Activated T-helper 1 cell treated with anti-CD3 and anti-CD28 coated beads, Interleukin-12 subunit alpha, Interleukin-12 subunit beta, Interleukin-2, Interleukin-4 antibody, amounts not matched to agents 30 ng/mL and 10 ng/mL and 1 ng/mL, durations not matched to agents 14 hours and 24 hours and 36 hours (primary cell): ENCODE measurements at regions not wholly inside any gene's neighbourhood (a gene's known extent, or its start where the extent isn't known, plus 50 kb on each side); places are given as distances from the start of the nearest gene placed in this dataset.

Source experiments
- DNase-seq: peaks from one replicate; pipeline ENCODE4 v3.0.0; 2021; ENCODE audit warnings: low spot score
- H3K27ac Mint-ChIP-seq: one replicate; pipeline ENCODE4 v1.8.0; 2021; ENCODE audit warnings: mild to moderate bottlenecking, mixed read lengths
- H3K27me3 Mint-ChIP-seq: one replicate; pipeline ENCODE4 v1.8.0; 2022; ENCODE audit warnings: mild to moderate bottlenecking, moderate library complexity, mixed read lengths; ENCODE audit not compliant: insufficient read depth
- H3K36me3 Mint-ChIP-seq: one replicate; pipeline ENCODE4 v1.8.0; 2021; ENCODE audit warnings: low read depth, mixed read lengths
- H3K4me1 Mint-ChIP-seq: one replicate; pipeline ENCODE4 v1.8.0; 2021; ENCODE audit warnings: low read depth, mixed read lengths
- H3K4me3 Mint-ChIP-seq: one replicate; pipeline ENCODE4 v1.8.0; 2021; ENCODE audit warnings: mild to moderate bottlenecking, moderate library complexity, mixed read lengths
- H3K9me3 Mint-ChIP-seq: one replicate; pipeline ENCODE4 v1.8.0; 2021; ENCODE audit warnings: mixed read lengths
- intact Hi-C: fragments of 100-400 bp; cut with micrococcal nuclease; formaldehyde crosslinking; loops from one replicate; pipeline ENCODE4 v1.15.1; 2024

- no peak overlapping the region for H3K4me3 Mint-ChIP-seq
- no peaks in the 10 kb centered on the region for H3K9me3 Mint-ChIP-seq
- H3K36me3 Mint-ChIP-seq = no peaks in the 10 kb centered on the region
- no peaks in the 10 kb centered on the region for H3K4me1 Mint-ChIP-seq
- no peaks in the 10 kb centered on the region for H3K27me3 Mint-ChIP-seq
- no peak for DNase-seq
- no peak overlapping the region for H3K27ac Mint-ChIP-seq
- intact Hi-C loops = no loop called here
Observed at GRCh38 chr13:58594747-58595600, 963.4 kb downstream of the PCDH17 start.

- H3K27ac Mint-ChIP-seq = no peak overlapping the region
- no peak overlapping the region for H3K4me3 Mint-ChIP-seq
- H3K4me1 Mint-ChIP-seq = no peaks in the 10 kb centered on the region
- H3K27me3 Mint-ChIP-seq = no peaks in the 10 kb centered on the region
- intact Hi-C loops = no loop called here
- DNase-seq = no peak
- no peaks in the 10 kb centered on the region for H3K36me3 Mint-ChIP-seq
- peaks cover 14% of the 10 kb centered on the region for H3K9me3 Mint-ChIP-seq
Observed at GRCh38 chr13:58597552-58597951, 966.0 kb downstream of the PCDH17 start.

GRCh38 chr13:58598241-58598640 lies 966.7 kb downstream of the PCDH17 start:
- Mint-ChIP-seq H3K27me3 (no peaks in the 10 kb centered on the region), H3K9me3 (peaks cover 14% of the 10 kb centered on the region), H3K4me3 (no peak overlapping the region), H3K4me1 (no peaks in the 10 kb centered on the region), H3K36me3 (no peaks in the 10 kb centered on the region), H3K27ac (no peak overlapping the region)
- intact Hi-C loops = no loop called here
- DNase-seq = no peak

GRCh38 chr13:58611117-58611516 lies 979.6 kb downstream of the PCDH17 start:
- H3K4me3 Mint-ChIP-seq = no peak overlapping the region
- peaks cover 23% of the 10 kb centered on the region for H3K9me3 Mint-ChIP-seq
- H3K36me3 Mint-ChIP-seq = no peaks in the 10 kb centered on the region

GRCh38 chr13:58617880-58618665 lies 986.5 kb downstream of the PCDH17 start:
- intact Hi-C loops = no loop called here
- no peak for DNase-seq
- H3K9me3 Mint-ChIP-seq = peaks cover 3% of the 10 kb centered on the region
- H3K27me3 Mint-ChIP-seq = no peaks in the 10 kb centered on the region
- no peak overlapping the region for H3K4me3 Mint-ChIP-seq
- H3K4me1 Mint-ChIP-seq = no peaks in the 10 kb centered on the region
- H3K27ac Mint-ChIP-seq = no peak overlapping the region
- no peaks in the 10 kb centered on the region for H3K36me3 Mint-ChIP-seq

More at GRCh38 chr13:58611117-58611516, 979.6 kb downstream of the PCDH17 start:
- H3K27me3 Mint-ChIP-seq = no peaks in the 10 kb centered on the region
- no peak for DNase-seq
- H3K4me1 Mint-ChIP-seq = no peaks in the 10 kb centered on the region
- H3K27ac Mint-ChIP-seq = no peak overlapping the region
- intact Hi-C loops = no loop called here

GRCh38 chr13:58619396-58620113 lies 988.0 kb downstream of the PCDH17 start:
- Mint-ChIP-seq H3K9me3 (no peaks in the 10 kb centered on the region), H3K36me3 (no peaks in the 10 kb centered on the region), H3K27me3 (no peaks in the 10 kb centered on the region), H3K4me1 (no peaks in the 10 kb centered on the region), H3K27ac (no peak overlapping the region), H3K4me3 (no peak overlapping the region)
- intact Hi-C loops = no loop called here
- no peak for DNase-seq

- intact Hi-C loops = no loop called here
- Mint-ChIP-seq H3K9me3 (no peaks in the 10 kb centered on the region), H3K36me3 (no peaks in the 10 kb centered on the region), H3K27ac (no peak overlapping the region), H3K4me1 (no peaks in the 10 kb centered on the region), H3K4me3 (no peak overlapping the region), H3K27me3 (no peaks in the 10 kb centered on the region)
- no peak for DNase-seq
Observed at GRCh38 chr13:58620176-58620575, 988.6 kb downstream of the PCDH17 start.

GRCh38 chr13:58625703-58626389 lies 994.3 kb downstream of the PCDH17 start:
- no peak for DNase-seq
- intact Hi-C loops = no loop called here
- Mint-ChIP-seq H3K4me1 (no peaks in the 10 kb centered on the region), H3K4me3 (no peak overlapping the region), H3K36me3 (no peaks in the 10 kb centered on the region), H3K27me3 (no peaks in the 10 kb centered on the region), H3K27ac (no peak overlapping the region), H3K9me3 (peaks cover 20% of the 10 kb centered on the region)

GRCh38 chr13:58630794-58631193 lies 999.2 kb downstream of the PCDH17 start:
- H3K4me1 Mint-ChIP-seq = no peaks in the 10 kb centered on the region

GRCh38 chr13:58633226-58633625 lies 1001.7 kb downstream of the PCDH17 start:
- H3K27me3 Mint-ChIP-seq = no peaks in the 10 kb centered on the region
- no peaks in the 10 kb centered on the region for H3K36me3 Mint-ChIP-seq
- H3K4me1 Mint-ChIP-seq = no peaks in the 10 kb centered on the region
- intact Hi-C loops = no loop called here
- no peak overlapping the region for H3K27ac Mint-ChIP-seq
- H3K4me3 Mint-ChIP-seq = no peak overlapping the region
- no peak for DNase-seq
- no peaks in the 10 kb centered on the region for H3K9me3 Mint-ChIP-seq

More at GRCh38 chr13:58630794-58631193, 999.2 kb downstream of the PCDH17 start:
- no peak for DNase-seq
- Mint-ChIP-seq H3K9me3 (peaks cover 16% of the 10 kb centered on the region), H3K27ac (no peak overlapping the region), H3K4me3 (no peak overlapping the region), H3K27me3 (no peaks in the 10 kb centered on the region), H3K36me3 (no peaks in the 10 kb centered on the region)
- intact Hi-C loops = no loop called here

GRCh38 chr13:58655086-58655485 lies 1023.5 kb downstream of the PCDH17 start:
- H3K4me3 Mint-ChIP-seq = no peak overlapping the region
- intact Hi-C loops = no loop called here
- no peak overlapping the region for H3K27ac Mint-ChIP-seq
- peaks cover 3% of the 10 kb centered on the region for H3K9me3 Mint-ChIP-seq
- H3K36me3 Mint-ChIP-seq = no peaks in the 10 kb centered on the region
- no peak for DNase-seq
- H3K27me3 Mint-ChIP-seq = no peaks in the 10 kb centered on the region
- H3K4me1 Mint-ChIP-seq = no peaks in the 10 kb centered on the region

- Mint-ChIP-seq H3K4me1 (no peaks in the 10 kb centered on the region), H3K27ac (no peak overlapping the region), H3K9me3 (no peaks in the 10 kb centered on the region), H3K27me3 (no peaks in the 10 kb centered on the region), H3K4me3 (no peak overlapping the region), H3K36me3 (no peaks in the 10 kb centered on the region)
- DNase-seq = no peak
- intact Hi-C loops = no loop called here
Observed at GRCh38 chr13:58660826-58661225, 1029.3 kb downstream of the PCDH17 start.
